ENCODE measurements at regions not wholly inside any gene's neighbourhood (a gene's known extent, or its start where the extent isn't known, plus 50 kb on each side); places are given as distances from the start of the nearest gene placed in this dataset.
A peak's percentile ranks its signal among the peaks of the same experiment; 100 is the strongest.

DNA sequence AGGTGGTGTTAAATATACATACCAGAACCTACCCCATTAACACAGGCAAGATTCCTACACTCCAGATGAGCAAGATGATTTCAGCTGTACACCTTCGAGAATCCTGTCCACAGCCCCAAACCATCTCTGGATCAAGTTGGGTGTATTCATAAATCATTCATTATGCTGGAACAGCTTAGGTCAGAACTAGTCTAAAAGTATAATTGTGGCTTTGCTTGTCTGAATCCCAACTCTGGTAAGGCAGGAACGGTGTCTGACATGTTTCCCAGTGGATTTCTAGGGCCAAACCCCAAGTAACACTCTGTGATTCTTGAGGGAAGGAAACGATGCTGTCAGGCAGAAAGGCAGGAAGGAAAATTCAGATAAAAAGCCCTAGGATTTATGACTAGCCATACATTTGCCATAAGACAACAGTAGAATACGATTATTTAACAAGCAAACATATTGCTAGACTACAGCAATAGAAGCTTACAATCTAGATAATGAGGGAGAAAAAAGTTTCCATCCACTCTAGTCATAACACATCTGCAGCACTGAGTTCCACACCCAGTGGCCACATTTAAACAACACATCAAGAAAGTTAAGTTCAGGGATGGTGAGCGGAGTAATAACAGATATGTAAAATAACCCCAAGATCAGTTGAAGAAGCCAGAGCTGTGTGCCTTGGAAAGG lies 444.8 kb downstream of the RND3 start:
- dilution Hi-C loops (cut with MboI; ENCODE audit: extremely low pct_ligation_motif_present, low sequenced_read_pairs) (no loop called here), intact Hi-C loops (cut with micrococcal nuclease) (no loop called here)
- H3K9me1 ChIP-seq (replicated peaks; ENCODE audit: control insufficient read depth, extremely low read depth, insufficient read depth, low read length), result no peaks in the 10 kb centered on the region
- no TSS peak for BruUV-seq (replicated peaks)
- no peaks in the 10 kb centered on the region for H3K4me1 ChIP-seq (ENCODE audit: control insufficient read depth, extremely low read depth, insufficient read depth, low read length)
- no peak overlapping the region for H3K27ac ChIP-seq (ENCODE audit: insufficient read depth, low read depth, low read length)
- ChIA-PET CTCF (no interaction called here), POLR2A (no interaction called here)
- no peaks in the 10 kb centered on the region for H4K20me1 ChIP-seq (replicated peaks; ENCODE audit: control insufficient read depth, extremely low read depth, insufficient read depth, low read length)
- no peaks in the 10 kb centered on the region for H3K9me3 ChIP-seq (replicated peaks; ENCODE audit: control insufficient read depth, insufficient read depth, low read length)
- no peak overlapping the region for H3K9ac ChIP-seq (replicated peaks; ENCODE audit: extremely low read depth, insufficient read depth, low read length)
- H3K4me3 ChIP-seq (replicated peaks in 1 of 3; ENCODE audit: insufficient read depth in 1 of 3, low read depth in 1 of 3, low read length in 3 of 3), result no peak overlapping the region
- peak overlapping the region; percentile 70 for H2AFZ ChIP-seq (ENCODE audit: low read depth, low read length)
- H3K4me2 ChIP-seq (ENCODE audit: insufficient read depth, low read length), result no peak overlapping the region
- H3K27me3 ChIP-seq (ENCODE audit: control insufficient read depth in 2 of 2, insufficient read depth in 2 of 2, low read length in 2 of 2), result no peaks in the 10 kb centered on the region
- no peaks in the 10 kb centered on the region for H3K79me2 ChIP-seq (ENCODE audit: control insufficient read depth, insufficient read depth, low read length)
- DNase-seq (ENCODE audit: low read depth, low spot score), result peak; percentile 33
- TF ChIP-seq MYC (IDR thresholded peaks at IDR 0.05; ENCODE audit: low read depth, low read length), result no peak
- no peak for TF ChIP-seq POLR2AphosphoS5 (IDR thresholded peaks at IDR 0.05; ENCODE audit: insufficient read depth, low read depth, low read length)
- TF ChIP-seq EZH2 (IDR thresholded peaks at IDR 0.05; ENCODE audit: borderline replicate concordance, low read depth, low read length, severe bottlenecking), result no peak
- no peak for TF ChIP-seq JUN (IDR thresholded peaks at IDR 0.05; ENCODE audit: borderline replicate concordance, insufficient read depth, insufficient read length, low read depth)
- TF ChIP-seq GATA2 (IDR thresholded peaks at IDR 0.05; ENCODE audit: insufficient read depth, insufficient read length, low read depth, low read length), result no peak
- TF ChIP-seq, protein P1, sequence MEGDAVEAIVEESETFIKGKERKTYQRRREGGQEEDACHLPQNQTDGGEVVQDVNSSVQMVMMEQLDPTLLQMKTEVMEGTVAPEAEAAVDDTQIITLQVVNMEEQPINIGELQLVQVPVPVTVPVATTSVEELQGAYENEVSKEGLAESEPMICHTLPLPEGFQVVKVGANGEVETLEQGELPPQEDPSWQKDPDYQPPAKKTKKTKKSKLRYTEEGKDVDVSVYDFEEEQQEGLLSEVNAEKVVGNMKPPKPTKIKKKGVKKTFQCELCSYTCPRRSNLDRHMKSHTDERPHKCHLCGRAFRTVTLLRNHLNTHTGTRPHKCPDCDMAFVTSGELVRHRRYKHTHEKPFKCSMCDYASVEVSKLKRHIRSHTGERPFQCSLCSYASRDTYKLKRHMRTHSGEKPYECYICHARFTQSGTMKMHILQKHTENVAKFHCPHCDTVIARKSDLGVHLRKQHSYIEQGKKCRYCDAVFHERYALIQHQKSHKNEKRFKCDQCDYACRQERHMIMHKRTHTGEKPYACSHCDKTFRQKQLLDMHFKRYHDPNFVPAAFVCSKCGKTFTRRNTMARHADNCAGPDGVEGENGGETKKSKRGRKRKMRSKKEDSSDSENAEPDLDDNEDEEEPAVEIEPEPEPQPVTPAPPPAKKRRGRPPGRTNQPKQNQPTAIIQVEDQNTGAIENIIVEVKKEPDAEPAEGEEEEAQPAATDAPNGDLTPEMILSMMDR (IDR thresholded peaks at IDR 0.05; ENCODE audit: extremely low read depth in 1 of 2, insufficient read depth in 1 of 2, low read depth in 1 of 2, low read length in 2 of 2), result no peak
- TF ChIP-seq, protein P2, sequence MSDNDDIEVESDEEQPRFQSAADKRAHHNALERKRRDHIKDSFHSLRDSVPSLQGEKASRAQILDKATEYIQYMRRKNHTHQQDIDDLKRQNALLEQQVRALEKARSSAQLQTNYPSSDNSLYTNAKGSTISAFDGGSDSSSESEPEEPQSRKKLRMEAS (IDR thresholded peaks at IDR 0.05; ENCODE audit: insufficient read depth, insufficient read length), result no peak
- no peak for TF ChIP-seq POLR2A (IDR thresholded peaks at IDR 0.05; ENCODE audit: low read depth, low read length)
- TF ChIP-seq FOS (IDR thresholded peaks at IDR 0.05; ENCODE audit: borderline replicate concordance, insufficient read depth, low read length), result no peak
- H3K36me3 ChIP-seq (ENCODE audit: control insufficient read depth in 2 of 2, extremely low read depth in 1 of 2, insufficient read depth in 2 of 2, low read length in 2 of 2), result no peaks in the 10 kb centered on the region
- no peak for FAIRE-seq
